ENCODE measurements at regions not wholly inside any gene's neighbourhood (a gene's known extent, or its start where the extent isn't known, plus 50 kb on each side); places are given as distances from the start of the nearest gene placed in this dataset.

DNA sequence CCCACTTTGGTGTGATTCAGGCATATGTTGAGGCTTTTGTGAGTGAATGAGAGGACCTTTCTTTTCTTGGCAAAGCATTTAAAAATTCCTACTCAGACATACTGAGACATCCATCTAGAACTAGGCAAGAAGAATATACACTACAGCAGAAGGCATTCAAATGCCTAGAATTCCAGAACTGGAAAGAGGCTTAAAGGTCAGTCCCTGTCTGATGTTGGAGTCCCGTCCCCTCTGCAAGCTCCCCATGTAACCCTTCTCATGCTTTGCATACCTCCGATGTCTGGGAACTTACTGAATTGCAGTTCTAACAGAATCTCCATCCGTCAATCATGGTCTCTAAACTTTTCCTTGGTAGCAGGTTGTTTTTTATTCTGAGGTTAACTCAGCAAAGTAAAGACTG lies 152.9 kb downstream of the ATP6V1G3 start:
- Histone ChIP-seq H3K79me2 (ENCODE audit: control insufficient read depth, insufficient read depth, low read length) (no peaks in the 10 kb centered on the region), H4K20me1 (ENCODE audit: control insufficient read depth, extremely low read depth, insufficient read depth, low read length) (no peaks in the 10 kb centered on the region), H3K4me1 (ENCODE audit: control insufficient read depth, extremely low read depth, insufficient read depth, low read length) (no peaks in the 10 kb centered on the region), H3K27ac (ENCODE audit: control insufficient read depth, insufficient read depth, low read length) (no peak overlapping the region), H3K4me3 (ENCODE audit: control insufficient read depth in 2 of 3, extremely low read depth in 1 of 3, insufficient read depth in 2 of 3, low read depth in 1 of 3, low read length in 3 of 3) (no peak overlapping the region), H2AFZ (ENCODE audit: control insufficient read depth, low read length) (no peak overlapping the region), H3K9ac (ENCODE audit: control insufficient read depth, extremely low read depth, insufficient read depth, low read length) (no peak overlapping the region), H3K36me3 (ENCODE audit: control insufficient read depth in 2 of 2, extremely low read depth in 1 of 2, insufficient read depth in 2 of 2, low read length in 2 of 2) (no peaks in the 10 kb centered on the region), H3K27me3 (ENCODE audit: control insufficient read depth, extremely low read depth, insufficient read depth, low read length) (no peaks in the 10 kb centered on the region), H3K9me3 (ENCODE audit: control insufficient read depth, low read depth, low read length) (no peaks in the 10 kb centered on the region), H3K4me2 (ENCODE audit: control insufficient read depth, extremely low read depth, insufficient read depth, low read depth, low read length) (no peak overlapping the region), H3K9me1 (ENCODE audit: control insufficient read depth, extremely low read depth, insufficient read depth, low read length) (no peaks in the 10 kb centered on the region)
- no peak for FAIRE-seq
- dilution Hi-C loops (cut with MboI; ENCODE audit: extremely low pct_ligation_motif_present, low sequenced_read_pairs), result no loop called here
- no peak for TF ChIP-seq EZH2 (IDR thresholded peaks at IDR 0.05; ENCODE audit: low read length)
- TF ChIP-seq, protein P1, sequence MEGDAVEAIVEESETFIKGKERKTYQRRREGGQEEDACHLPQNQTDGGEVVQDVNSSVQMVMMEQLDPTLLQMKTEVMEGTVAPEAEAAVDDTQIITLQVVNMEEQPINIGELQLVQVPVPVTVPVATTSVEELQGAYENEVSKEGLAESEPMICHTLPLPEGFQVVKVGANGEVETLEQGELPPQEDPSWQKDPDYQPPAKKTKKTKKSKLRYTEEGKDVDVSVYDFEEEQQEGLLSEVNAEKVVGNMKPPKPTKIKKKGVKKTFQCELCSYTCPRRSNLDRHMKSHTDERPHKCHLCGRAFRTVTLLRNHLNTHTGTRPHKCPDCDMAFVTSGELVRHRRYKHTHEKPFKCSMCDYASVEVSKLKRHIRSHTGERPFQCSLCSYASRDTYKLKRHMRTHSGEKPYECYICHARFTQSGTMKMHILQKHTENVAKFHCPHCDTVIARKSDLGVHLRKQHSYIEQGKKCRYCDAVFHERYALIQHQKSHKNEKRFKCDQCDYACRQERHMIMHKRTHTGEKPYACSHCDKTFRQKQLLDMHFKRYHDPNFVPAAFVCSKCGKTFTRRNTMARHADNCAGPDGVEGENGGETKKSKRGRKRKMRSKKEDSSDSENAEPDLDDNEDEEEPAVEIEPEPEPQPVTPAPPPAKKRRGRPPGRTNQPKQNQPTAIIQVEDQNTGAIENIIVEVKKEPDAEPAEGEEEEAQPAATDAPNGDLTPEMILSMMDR (optimal IDR thresholded peaks at IDR 0.05 in 1 of 3, IDR thresholded peaks at IDR 0.05 in 1 of 3, conservative IDR thresholded peaks at IDR 0.05 in 1 of 3; ENCODE audit: extremely low read depth in 1 of 3, insufficient read depth in 2 of 3, low read length in 3 of 3), result no peak
- DNase-seq (ENCODE audit: low read depth, low spot score), result no peak

DNA sequence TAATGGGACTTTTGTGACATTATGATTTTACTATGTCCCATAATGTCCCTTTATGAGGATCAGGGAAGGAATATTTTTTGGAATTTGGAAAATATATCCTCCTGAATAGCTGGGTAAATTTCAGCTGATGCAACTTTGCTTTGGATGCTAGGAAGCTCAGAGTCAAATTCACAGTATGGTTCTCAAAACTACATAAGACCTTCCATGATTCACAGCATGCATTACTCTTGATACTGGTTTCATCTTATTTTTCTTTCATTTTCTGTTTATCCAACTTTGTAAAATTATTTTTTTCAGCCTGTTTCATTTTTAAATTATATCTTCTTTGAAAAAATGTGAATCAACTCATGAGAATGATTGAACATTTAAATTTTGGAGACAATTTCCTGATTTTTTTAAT lies 160.2 kb downstream of the ATP6V1G3 start:
- Histone ChIP-seq H3K27ac (ENCODE audit: control insufficient read depth, insufficient read depth, low read length) (no peak overlapping the region), H3K4me3 (ENCODE audit: control insufficient read depth in 2 of 3, extremely low read depth in 1 of 3, insufficient read depth in 2 of 3, low read depth in 1 of 3, low read length in 3 of 3) (no peak overlapping the region), H3K4me2 (ENCODE audit: control insufficient read depth, extremely low read depth, insufficient read depth, low read depth, low read length) (no peak overlapping the region), H3K9me1 (ENCODE audit: control insufficient read depth, extremely low read depth, insufficient read depth, low read length) (no peaks in the 10 kb centered on the region), H3K27me3 (ENCODE audit: control insufficient read depth, extremely low read depth, insufficient read depth, low read length) (no peaks in the 10 kb centered on the region), H3K4me1 (ENCODE audit: control insufficient read depth, extremely low read depth, insufficient read depth, low read length) (no peaks in the 10 kb centered on the region), H2AFZ (ENCODE audit: control insufficient read depth, low read length) (no peak overlapping the region), H3K9me3 (ENCODE audit: control insufficient read depth, low read depth, low read length) (no peaks in the 10 kb centered on the region), H3K9ac (ENCODE audit: control insufficient read depth, extremely low read depth, insufficient read depth, low read length) (no peak overlapping the region), H3K36me3 (ENCODE audit: control insufficient read depth in 2 of 2, extremely low read depth in 1 of 2, insufficient read depth in 2 of 2, low read length in 2 of 2) (no peaks in the 10 kb centered on the region), H3K79me2 (ENCODE audit: control insufficient read depth, insufficient read depth, low read length) (no peaks in the 10 kb centered on the region), H4K20me1 (ENCODE audit: control insufficient read depth, extremely low read depth, insufficient read depth, low read length) (no peaks in the 10 kb centered on the region)
- FAIRE-seq (no peak), DNase-seq (ENCODE audit: low read depth, low spot score) (no peak)
- no peak for TF ChIP-seq EZH2 (IDR thresholded peaks at IDR 0.05; ENCODE audit: low read length)
- TF ChIP-seq, protein P1 (optimal IDR thresholded peaks at IDR 0.05 in 1 of 3, IDR thresholded peaks at IDR 0.05 in 1 of 3, conservative IDR thresholded peaks at IDR 0.05 in 1 of 3; ENCODE audit: extremely low read depth in 1 of 3, insufficient read depth in 2 of 3, low read length in 3 of 3), result no peak
- dilution Hi-C loops (cut with MboI; ENCODE audit: extremely low pct_ligation_motif_present, low sequenced_read_pairs), result no loop called here
